Nephron (organoid): ENCODE measurements at regions not wholly inside any gene's neighbourhood (a gene's known extent, or its start where the extent isn't known, plus 50 kb on each side); places are given as distances from the start of the nearest gene placed in this dataset.

Experiments
- H3K27ac Mint-ChIP-seq, 3 experiments: 2 replicates each; pipeline ENCODE4 v1.8.0; 2020; ENCODE audit warnings: mixed read lengths in 3 of 3, mild to moderate bottlenecking in 2 of 3, moderate library complexity in 1 of 3
- H3K27me3 Mint-ChIP-seq: 2 replicates; pipeline ENCODE4 v1.8.0; 2021; ENCODE audit warnings: low read depth, mild to moderate bottlenecking, moderate library complexity, mixed read lengths
- H3K36me3 Mint-ChIP-seq: 2 replicates; pipeline ENCODE4 v1.8.0; 2020; ENCODE audit warnings: low read depth, mixed read lengths
- H3K4me1 Mint-ChIP-seq: 2 replicates; pipeline ENCODE4 v1.8.0; 2020; ENCODE audit warnings: mixed read lengths
- H3K4me3 Mint-ChIP-seq, 3 experiments: 2 replicates each; pipeline ENCODE4 v1.8.0; 2020; ENCODE audit warnings: mild to moderate bottlenecking in 3 of 3, mixed read lengths in 3 of 3, moderate library complexity in 2 of 3
- H3K9me3 Mint-ChIP-seq: 2 replicates; pipeline ENCODE4 v1.8.0; 2020; ENCODE audit warnings: mixed read lengths
- TF ChIP-seq, protein P1 (sequence below), 3 experiments: fragments of 200-600 bp; sonication (generic); IDR thresholded peaks; one replicate each; pipeline ENCODE4 v1.5.0; 2021; ENCODE audit warnings: antibody characterized with exemption in 3 of 3; ENCODE audit not compliant: unreplicated experiment in 3 of 3

DNA sequence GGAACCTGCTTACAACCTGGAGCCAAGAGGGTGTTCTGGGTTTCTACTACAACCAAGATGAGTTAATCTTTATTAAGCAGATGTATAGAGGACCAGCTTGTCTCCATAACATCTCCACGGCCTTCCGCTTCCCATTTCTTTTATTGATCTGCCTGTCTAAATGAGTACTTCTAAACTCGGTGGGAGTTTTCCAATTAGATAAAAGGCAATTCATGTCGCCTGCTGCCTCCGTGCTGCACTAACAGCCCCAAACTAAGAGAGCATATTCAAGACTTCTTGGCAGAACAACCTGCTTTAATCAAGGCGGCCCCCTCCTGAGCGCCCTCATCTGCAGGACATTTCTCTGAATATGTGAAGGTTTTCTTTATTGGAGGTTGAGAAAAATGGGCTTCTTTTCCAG is 270.1 kb downstream of the PDCD6IP start:
- H3K4me3 Mint-ChIP-seq = no peak overlapping the region
- no peaks in the 10 kb centered on the region for H3K27me3 Mint-ChIP-seq
- H3K27ac Mint-ChIP-seq = no peak overlapping the region
- H3K36me3 Mint-ChIP-seq = no peaks in the 10 kb centered on the region
- no peaks in the 10 kb centered on the region for H3K4me1 Mint-ChIP-seq
- H3K9me3 Mint-ChIP-seq = no peaks in the 10 kb centered on the region
- TF ChIP-seq, protein P1, sequence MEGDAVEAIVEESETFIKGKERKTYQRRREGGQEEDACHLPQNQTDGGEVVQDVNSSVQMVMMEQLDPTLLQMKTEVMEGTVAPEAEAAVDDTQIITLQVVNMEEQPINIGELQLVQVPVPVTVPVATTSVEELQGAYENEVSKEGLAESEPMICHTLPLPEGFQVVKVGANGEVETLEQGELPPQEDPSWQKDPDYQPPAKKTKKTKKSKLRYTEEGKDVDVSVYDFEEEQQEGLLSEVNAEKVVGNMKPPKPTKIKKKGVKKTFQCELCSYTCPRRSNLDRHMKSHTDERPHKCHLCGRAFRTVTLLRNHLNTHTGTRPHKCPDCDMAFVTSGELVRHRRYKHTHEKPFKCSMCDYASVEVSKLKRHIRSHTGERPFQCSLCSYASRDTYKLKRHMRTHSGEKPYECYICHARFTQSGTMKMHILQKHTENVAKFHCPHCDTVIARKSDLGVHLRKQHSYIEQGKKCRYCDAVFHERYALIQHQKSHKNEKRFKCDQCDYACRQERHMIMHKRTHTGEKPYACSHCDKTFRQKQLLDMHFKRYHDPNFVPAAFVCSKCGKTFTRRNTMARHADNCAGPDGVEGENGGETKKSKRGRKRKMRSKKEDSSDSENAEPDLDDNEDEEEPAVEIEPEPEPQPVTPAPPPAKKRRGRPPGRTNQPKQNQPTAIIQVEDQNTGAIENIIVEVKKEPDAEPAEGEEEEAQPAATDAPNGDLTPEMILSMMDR (IDR thresholded peaks at IDR 0.05; ENCODE audit: unreplicated experiment in 3 of 3) = no peak

DNA sequence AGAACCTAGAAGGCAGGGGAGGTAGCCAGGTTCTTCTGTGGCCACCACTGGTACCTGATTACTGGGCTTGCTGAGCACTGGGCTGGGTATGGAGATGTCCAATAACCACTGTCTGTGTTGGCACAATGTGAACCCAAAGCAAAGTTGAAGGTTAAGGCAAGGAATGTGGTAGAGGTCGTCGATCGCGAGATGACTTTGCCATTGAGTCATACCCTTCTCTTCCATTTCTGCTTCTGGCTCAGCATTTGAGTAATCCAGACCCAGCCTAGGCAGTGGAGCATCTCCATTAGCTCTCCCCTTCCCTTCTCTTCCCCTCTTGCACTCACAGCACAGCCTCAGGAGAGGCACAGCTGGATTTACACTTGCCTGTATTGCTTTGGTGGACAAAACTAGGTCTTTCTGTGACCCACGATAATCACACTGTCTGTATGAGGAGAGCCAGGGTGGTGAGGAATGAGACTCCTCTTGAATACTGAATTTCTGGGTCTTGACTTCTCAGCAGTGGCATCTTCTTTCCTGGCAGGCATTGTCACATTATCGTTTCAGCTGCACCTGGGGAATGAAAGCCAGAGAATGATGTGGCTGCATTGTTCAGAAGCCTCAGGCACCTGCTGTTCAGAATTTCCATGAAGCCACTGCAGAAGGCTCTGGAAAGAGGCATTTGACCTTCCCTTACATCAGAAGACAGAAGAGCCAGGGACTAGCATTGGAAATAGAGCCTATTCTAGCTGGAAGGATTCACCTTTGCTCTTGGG is 272.6 kb downstream of the PDCD6IP start:
- H3K4me1 Mint-ChIP-seq = no peaks in the 10 kb centered on the region
- no peaks in the 10 kb centered on the region for H3K9me3 Mint-ChIP-seq
- no peaks in the 10 kb centered on the region for H3K36me3 Mint-ChIP-seq
- H3K4me3 Mint-ChIP-seq = no peak overlapping the region
- TF ChIP-seq, protein P1 (IDR thresholded peaks at IDR 0.05; ENCODE audit: unreplicated experiment in 3 of 3) = no peak
- no peak overlapping the region for H3K27ac Mint-ChIP-seq
- H3K27me3 Mint-ChIP-seq = no peaks in the 10 kb centered on the region

DNA sequence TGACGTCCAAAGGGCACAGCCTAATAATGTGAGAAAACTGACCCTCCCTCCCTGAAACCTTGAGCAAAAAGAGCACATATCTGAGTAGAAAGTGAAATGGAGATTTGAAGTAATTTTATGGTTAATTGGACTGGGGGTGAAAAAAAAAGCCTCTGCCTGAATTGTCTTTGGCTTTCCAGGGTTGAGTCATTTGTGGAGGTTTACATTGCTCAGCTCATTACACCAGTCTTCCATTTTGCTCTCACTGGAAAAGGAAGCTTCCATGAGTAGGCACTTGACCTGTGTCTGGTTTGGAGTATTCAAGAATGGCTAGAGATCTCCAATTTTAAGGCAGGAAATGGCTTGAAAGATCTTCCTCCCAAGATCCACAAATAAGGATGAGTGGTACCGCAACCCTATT is 273.9 kb downstream of the PDCD6IP start:
- Mint-ChIP-seq H3K4me1 (no peaks in the 10 kb centered on the region), H3K27me3 (no peaks in the 10 kb centered on the region), H3K27ac (no peak overlapping the region), H3K36me3 (no peaks in the 10 kb centered on the region), H3K9me3 (peaks cover 3% of the 10 kb centered on the region), H3K4me3 (no peak overlapping the region)
- TF ChIP-seq, protein P1 (IDR thresholded peaks at IDR 0.05; ENCODE audit: unreplicated experiment in 3 of 3) = no peak

DNA sequence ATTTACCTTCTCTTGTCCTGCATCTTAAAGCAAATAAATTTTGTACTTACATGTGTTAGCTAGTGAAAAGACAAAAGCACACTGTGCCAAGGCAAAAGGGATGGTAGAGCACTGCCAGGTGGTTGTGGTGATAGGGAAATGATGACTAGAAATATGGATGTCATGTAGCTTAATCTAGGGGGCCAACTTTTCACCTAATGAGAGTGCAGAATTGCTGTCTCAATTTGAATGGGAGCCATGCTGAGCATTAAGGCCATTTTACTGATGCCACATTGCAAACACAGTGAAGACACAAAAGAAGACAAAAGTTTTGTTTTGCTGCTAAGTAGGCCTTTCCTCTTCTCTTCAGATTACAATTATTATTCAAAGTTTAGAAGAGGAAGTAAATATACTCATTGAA is 274.7 kb downstream of the PDCD6IP start:
- H3K36me3 Mint-ChIP-seq = no peaks in the 10 kb centered on the region
- no peak overlapping the region for H3K27ac Mint-ChIP-seq
- no peaks in the 10 kb centered on the region for H3K27me3 Mint-ChIP-seq
- no peak overlapping the region for H3K4me3 Mint-ChIP-seq
- TF ChIP-seq, protein P1 (IDR thresholded peaks at IDR 0.05; ENCODE audit: unreplicated experiment in 3 of 3) = no peak
- peaks cover 3% of the 10 kb centered on the region for H3K9me3 Mint-ChIP-seq
- peaks cover 5% of the 10 kb centered on the region for H3K4me1 Mint-ChIP-seq

DNA sequence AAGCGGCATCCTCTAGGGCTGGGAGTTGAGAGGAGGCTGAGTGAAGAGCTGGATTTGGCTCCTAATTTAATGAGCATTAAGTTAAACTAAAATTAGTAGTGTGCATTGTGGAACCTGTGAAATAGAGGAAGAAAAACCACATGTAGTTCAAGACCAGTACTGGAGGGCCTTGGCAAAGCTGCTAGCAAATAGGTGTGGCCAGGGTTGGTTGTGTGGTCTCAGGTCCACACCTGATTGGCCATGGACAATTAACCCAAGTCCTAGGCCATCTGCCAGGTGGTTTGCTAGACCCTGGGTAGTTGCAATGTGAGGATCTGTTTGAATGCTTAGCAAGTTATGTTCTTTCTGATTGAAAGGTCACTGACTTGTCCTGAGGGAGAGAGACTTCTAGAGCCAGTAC is 275.5 kb downstream of the PDCD6IP start:
- Mint-ChIP-seq H3K9me3 (peaks cover 3% of the 10 kb centered on the region), H3K4me1 (peaks cover 5% of the 10 kb centered on the region), H3K27ac (no peak overlapping the region), H3K36me3 (no peaks in the 10 kb centered on the region), H3K4me3 (no peak overlapping the region), H3K27me3 (no peaks in the 10 kb centered on the region)
- TF ChIP-seq, protein P1 (IDR thresholded peaks at IDR 0.05; ENCODE audit: unreplicated experiment in 3 of 3) = no peak

DNA sequence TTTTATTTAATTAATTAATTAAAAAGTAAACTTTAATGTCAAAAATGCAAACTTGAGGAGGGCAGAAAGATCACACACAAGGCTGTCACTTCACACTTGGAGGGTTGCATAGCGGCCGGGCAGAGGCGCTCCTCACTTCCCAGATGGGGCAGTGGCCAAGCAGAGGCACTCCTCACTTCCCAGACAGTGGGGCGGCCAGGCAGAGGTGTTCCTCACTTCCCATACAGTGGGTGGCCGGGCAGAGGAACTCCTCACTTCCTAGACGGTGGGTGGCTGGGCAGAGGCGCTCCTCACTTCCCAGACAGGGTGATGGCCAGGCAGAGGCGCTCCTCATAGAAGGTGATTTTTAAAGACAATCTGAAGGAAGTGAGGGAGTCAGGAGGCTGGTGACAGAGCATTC is 277.5 kb downstream of the PDCD6IP start:
- TF ChIP-seq, protein P1 (IDR thresholded peaks at IDR 0.05; ENCODE audit: unreplicated experiment in 3 of 3) = no peak
- Mint-ChIP-seq H3K27ac (peak overlapping the region in 1 of 3 experiments; percentile 51), H3K4me1 (peaks cover 5% of the 10 kb centered on the region), H3K36me3 (no peaks in the 10 kb centered on the region), H3K9me3 (peaks cover 3% of the 10 kb centered on the region), H3K27me3 (no peaks in the 10 kb centered on the region), H3K4me3 (no peak overlapping the region)
